Activated CD4-positive, alpha-beta T cell treated with anti-CD3 and anti-CD28 coated beads for 24 hours (primary cell): ENCODE measurements at regions not wholly inside any gene's neighbourhood (a gene's known extent, or its start where the extent isn't known, plus 50 kb on each side); places are given as distances from the start of the nearest gene placed in this dataset.
"Not testable (repeated sequence)": the region's sequence is repeated elsewhere in the genome, so short reads cannot be mapped to it uniquely, and the experiment has no call there.

ENCODE experiments used
- DNase-seq, 2 donors: peaks; one replicate each; pipeline ENCODE4 v3.0.0-alpha.2; 2020; ENCODE audit warnings: low read depth in 2 of 2

DNA sequence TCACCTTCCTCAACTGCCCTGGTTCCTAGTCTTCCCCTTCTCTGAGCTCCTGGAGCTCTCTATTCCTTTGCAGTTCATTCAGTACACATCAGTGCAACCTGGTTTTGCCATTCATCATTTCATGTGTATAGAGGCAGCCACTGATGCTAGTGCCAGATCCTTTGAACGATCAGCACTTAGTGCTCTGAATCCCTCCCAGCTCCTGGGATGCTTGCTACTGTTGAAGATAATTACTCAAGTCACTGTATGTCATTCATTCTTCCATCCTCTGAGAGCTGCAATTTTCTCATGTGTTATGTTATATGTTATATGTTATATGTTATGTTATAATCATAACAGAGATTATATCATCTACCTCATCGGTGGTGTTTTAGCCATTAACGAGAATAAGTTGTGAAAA, 98.5 kb upstream of the UXS1 start:
- no peak for DNase-seq

DNA sequence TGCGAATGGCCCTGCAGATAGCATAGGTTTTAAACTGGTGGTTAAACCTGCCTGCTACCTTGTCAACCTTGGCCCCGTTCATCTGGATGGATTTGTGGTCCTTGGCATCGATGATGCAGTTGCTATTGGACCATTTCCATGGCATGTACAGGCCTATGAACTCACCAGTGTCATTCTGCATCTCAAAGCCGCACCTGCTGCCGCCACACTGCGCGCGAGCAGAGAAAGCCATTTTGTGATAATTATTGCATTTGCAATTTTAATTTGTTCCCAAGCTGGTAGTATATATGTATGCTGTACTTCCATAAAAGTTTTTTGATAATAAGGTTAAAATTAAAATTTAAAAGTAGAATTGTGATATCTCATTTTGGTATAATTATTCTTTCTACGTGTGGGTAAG, 94.8 kb upstream of the UXS1 start:
- DNase-seq = no peak

DNA sequence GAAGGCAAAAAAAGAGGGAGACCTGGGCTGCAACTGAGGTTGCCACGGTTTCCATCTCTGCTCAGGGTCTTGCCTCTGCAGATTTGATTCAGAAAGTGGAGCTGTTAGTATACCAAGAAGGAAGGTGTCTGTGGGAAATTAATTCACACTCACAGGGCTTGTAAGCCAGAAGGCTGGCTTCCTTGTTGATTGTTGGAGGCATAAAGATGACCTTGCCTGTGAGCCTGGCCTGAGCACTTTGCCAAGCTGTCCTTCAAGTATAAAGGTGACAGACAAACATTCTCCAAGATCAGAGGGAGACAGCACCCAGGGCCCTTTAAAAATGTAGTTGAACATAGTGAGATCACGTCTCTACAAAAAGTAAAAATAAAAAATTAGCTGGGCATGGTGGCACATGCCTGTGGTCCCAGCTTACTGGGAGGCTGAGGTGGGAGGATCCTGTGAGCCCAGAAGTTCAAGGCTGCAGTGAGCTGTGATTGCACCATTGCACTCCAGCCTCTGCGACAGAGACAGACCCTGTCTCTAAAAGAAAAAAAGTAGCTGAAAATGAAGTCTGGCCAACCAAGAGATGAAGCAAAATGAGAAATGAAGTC, 91.2 kb upstream of the UXS1 start:
- DNase-seq = no peak

DNA sequence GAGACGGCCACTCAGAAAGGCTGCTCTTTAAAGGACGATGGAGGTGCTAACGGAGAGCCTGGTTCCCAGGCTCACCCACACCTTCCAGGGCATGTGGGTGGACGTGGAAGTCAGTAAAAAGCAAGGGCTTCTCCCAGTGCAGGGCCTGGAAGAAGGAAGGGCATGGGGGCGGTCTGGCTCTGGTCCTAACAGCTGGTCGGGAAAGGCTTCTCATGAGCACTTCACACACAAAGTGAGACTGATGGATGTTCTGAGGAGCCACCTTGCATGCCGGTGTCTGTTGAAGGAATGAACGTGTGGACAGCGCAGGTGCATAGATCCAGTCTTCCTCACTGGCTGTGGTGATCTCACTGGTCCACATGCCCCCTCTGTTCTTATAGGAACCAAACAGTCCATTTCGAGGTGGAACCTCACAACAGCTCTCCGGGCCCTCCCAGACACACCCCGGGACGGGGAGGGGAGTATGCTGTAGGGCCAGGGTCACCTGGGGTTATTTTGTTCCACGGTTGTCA, 90.6 kb upstream of the UXS1 start:
- no peak for DNase-seq

DNA sequence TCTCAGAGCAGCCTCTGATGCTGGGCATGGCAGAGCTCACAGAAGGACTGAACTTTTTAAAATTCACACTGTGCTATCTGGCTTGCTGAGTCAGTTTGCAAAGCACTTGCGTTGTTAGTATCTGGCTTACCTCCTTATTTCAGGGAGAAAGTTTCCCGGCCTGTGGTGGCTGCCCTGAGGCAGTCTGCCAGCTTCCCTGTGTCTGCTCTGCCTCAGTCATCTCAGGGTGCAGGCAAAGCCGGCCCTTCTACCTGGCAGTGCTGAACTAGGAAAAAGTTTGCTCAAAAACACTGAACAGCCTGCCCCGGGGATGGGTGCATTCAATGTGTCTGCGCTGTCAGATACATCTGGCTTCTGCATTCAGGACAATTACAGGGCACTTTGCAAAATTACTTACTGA, 90.2 kb upstream of the UXS1 start:
- no peak for DNase-seq

DNA sequence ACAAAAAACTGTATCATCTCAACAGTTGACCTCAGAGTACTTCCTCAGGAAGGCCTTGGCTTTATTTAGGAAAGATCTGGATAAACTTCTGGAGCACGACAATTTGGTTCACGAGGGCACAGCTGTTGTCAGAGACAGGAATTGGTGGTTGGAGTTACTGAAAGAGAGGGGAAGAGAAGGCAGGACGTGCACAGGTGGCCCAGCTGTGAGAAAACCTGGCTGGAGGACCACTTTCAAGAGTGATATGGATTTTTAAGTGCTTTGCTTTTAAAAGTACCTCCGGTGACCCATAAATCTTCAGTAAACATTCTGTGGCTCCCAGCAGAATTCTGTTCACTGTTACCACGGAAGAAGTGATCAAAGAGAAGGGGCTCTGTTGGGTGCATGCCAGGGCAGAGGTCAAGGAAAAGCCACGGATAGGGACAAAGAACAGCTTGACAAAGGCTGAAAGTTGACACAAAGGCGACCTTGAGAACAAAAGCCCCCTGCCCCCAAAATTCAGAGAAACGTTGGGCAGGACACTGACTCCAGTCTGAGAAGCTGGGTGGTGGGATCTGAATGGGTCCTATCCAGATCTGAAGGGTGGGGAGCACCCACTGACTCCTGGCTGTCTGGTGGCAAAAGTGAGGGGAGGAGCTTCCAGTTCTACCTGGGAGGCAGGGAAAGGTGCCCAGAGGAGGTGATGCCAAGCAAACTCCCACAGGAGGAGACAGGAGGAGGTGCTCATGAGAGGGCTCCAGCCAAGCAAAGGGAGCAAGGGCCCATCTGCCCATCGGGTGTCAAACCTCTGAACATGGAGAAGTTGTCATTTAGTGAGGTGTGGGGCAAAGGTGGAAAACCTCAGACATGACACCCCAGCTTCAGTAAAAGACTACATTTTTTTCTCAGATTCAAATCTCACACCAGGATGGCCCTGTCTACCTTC, 89.4 kb upstream of the UXS1 start:
- not testable (repeated sequence) for DNase-seq

DNA sequence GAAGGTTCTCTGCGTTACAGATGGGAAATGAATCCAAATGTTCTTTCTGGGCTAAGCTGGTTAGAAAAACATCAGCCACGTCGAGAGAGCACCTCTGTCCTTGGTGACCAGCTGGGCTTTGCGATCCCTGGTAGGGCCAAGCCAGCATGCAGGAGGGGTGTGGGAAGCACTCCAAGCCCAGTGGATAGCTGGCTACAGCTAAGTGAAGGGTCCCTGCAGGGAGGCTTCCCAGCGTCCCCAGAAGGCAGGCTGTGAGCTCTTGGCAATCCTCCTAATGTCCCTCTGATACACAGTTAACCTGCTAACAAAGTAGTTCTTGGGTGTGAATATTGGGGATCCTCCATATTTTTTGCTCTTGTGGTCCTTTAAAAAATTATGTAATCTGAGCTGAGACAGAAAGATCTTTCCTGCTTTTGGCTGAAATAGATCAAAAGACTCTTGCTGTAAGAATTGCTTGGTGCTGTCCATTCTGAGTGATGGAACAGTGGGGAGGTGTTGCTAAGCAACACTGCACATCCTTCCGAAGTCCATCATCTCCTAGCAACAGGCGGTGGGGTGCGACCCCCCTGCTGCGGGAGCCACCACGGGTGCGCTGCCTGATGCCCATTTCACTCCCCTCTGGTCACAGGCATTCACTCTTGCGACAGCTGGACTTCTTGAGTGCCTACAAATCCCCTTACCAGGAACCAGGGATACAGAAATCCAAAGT, 88.5 kb upstream of the UXS1 start:
- DNase-seq = no peak

DNA sequence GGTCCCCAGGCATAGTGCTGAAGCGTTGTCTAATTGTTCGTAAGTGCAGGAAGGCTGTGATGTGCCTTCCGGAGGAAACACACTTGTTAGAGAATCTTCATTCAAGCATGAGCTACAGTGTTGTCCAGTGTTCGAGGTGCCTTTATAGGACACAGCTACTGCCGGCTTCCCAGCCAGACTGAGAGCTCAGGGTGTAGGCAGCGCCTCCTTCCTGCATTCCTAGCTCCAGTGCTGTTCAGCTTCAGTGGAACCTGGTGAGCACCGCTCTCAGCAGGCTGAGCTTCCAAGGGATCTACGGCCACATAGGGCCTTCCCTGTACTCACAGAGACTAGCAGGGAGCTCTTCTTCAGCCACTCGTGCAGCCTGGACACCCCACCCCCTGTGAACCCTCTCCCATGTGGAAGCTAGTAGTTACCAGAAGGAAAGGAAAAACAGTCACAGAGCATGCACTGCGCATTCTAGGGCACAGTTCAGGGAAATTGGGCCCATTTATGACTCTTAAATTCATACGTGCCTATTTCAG, 87.9 kb upstream of the UXS1 start:
- DNase-seq = not testable (repeated sequence)

DNA sequence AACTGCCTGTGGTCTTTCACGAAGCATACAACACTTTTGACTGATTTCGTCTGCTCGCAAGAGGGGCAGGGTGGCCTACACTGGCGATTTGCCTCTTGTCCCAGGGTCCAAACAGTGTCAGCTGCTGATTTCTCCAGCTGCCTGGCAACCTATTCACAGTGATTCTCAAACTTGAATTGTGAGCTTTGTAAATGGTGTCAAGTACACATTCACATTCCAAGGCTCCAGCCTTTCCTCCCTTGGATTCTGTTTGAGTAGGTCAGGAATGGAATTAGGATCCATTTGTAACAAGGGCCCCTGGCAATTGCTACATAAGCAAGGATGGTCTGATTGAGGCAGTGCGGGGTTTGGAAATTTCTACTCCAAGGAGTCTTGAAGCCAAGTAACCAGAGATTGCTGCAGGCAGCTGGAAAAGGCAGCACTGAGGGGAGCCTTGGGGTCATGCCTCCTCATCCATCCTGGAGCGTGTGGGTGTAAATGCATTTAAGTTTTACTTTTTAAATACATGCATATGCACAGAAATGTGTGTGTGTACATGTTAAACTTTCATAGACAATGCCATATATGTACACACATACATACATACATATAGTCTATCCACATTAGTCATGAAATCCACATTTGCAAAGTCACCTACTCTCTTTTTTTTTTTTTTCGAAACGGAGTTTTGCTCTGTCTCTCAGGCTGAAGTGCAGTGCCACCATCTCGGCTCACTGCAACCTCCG, 86.8 kb upstream of the UXS1 start:
- no peak for DNase-seq

DNA sequence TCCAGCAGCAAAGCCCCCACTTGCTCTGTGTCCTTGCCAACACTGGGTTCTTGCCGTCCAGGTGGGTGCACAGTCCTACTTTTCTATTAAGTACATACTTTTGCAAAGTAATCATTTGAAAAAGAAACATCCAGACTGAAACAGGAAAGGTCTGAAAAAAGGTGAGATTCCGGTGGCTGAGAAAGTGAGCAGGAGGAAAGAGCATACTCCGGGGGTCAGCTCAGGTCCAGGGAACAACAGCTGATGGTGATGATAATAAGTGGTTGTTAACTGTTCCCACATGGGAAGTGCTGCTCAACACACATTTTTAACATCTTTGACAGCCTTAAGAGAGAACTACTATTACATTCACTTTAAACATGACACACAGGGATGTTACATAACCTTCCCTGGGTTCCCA, 86.1 kb upstream of the UXS1 start:
- no peak for DNase-seq

DNA sequence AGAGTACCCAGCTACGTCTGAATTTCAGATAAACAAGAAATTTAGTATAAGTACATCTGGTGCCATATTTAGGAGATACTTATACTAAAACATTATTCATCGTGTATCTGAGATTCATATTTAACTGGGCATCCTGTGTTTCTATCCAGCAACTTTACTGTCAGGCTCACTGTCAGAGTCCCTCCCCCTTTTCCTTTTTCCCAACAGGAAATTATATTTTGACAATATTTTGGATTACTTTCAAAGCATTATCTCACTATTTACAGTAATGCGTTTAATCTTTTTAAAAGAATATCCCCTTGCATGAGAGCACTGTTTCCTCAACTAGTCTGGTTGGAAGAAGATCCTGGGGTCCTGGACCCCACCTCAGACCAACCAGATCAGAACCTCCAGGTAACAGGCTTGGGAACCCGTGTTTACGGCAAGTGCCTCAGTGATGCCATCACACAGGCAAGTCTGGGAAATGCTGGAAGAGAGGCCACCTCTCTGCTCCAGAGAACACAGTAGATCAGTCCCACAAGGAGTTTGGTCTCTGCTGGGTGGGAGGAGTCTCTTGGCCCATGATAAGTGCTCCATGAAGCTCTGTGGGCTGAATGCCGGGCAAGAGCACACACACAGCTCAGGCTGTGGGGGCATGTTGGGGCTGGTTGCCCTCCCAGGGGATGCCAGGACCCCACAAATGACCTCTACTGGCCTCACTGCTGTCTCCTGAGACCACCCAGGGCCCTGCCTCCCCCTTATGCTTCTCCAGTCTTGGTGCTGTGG, 84.2 kb upstream of the UXS1 start:
- DNase-seq = no peak

DNA sequence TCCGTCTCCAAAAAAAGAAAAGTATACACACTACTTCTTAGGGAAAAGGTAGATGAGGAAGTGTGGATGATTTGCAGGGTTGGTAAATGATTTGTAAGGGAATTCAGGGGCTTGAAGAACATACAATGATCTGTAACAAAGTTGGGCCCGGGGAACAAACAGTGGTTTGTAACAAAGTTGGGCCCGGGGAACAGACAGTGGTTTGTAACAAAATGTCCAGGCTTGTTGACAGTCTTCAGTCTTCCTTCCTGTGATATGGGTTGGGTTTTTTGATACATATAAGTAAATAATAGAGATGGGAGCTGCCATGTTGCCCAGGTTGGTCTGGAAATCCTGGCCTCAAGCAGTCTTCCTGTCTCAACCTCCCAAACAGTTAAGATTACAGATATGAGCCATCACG, 83.3 kb upstream of the UXS1 start:
- DNase-seq = no peak

DNA sequence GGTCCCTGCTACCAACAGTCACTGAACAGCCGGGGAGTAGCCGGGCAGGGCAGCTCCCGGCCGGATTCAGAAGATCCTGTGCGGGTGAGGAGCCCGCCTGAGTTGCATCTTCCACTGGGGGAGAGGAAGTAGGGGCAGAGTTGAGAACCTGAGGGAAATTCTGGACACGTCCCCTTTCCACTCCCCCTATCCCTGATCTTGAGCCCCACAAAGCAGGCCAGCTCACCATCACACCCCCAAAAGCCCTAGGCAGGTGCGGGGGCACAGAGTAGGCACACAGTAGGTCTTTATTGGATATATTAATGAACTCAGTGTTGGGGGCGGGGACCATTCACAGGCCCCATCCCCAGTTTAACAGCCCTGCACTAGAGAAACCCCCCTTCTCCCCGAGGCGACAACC, 81.9 kb upstream of the UXS1 start:
- DNase-seq = no peak

DNA sequence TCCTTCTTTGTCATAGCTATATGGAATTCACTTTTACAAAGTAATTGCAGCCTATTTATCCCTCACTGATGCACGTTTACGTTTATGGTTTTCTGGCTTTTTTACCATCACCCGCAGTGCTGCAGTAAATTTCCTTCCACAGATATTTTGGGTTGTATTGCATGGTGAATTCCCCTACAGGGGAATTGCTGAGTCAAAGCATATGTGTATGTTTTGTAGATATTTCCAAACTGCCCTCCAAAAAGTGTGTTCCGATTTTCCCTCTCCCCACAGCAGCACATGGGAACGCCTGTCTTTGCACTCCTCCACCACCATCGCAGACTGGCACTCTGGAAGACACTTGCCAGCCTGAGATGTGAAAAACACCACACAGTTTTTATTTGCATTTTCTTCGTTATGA, 80.6 kb upstream of the UXS1 start:
- no peak for DNase-seq

DNA sequence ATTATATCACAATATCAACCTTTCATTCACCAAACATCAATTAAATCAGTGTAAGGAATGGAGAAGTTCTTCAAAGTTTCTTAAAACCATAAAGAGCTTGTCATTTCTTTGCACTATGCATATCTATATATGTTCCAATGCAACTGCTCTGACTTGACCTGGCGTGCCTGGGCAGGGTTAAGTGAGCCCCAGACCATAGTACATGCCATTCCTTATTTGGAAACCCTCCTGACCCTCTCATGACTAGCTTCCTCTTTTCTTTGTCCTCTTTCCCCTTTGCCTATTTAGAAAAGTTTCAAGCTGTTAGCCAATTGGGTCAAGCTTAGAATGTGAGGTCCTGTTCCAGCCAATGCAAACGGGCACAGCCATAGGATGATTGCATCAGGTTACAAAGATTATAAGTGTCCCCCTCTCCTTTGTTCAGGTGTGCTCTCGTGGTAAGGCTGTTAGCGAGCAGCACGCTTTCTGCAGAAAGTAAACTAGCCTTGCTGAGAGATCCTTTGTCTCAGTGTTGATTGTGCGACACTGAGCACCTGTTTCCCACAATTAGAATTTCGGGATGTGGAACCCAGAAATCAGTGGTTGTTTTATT, 78.2 kb upstream of the UXS1 start:
- DNase-seq = no peak

DNA sequence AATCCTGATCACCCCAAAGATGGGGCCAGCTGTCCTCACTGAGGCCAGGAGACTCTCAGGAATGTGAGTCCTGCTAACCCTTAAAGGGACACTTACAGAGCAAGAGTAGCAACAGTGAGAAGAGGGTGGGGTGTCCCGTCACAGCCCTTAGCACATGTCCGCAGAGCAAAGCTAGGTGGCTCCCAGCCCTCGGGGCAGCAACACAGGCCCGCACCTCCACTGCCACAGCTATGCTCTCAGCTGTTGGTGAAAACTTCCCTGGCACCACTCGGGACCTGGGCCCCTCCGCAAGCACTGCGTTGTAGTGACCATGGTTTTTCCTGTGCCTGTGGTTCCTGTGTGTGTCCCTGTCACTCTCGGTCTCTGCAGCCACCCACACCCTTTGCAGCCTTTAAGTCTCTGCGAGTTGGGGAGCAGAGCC, 76.4 kb upstream of the UXS1 start:
- DNase-seq = no peak

DNA sequence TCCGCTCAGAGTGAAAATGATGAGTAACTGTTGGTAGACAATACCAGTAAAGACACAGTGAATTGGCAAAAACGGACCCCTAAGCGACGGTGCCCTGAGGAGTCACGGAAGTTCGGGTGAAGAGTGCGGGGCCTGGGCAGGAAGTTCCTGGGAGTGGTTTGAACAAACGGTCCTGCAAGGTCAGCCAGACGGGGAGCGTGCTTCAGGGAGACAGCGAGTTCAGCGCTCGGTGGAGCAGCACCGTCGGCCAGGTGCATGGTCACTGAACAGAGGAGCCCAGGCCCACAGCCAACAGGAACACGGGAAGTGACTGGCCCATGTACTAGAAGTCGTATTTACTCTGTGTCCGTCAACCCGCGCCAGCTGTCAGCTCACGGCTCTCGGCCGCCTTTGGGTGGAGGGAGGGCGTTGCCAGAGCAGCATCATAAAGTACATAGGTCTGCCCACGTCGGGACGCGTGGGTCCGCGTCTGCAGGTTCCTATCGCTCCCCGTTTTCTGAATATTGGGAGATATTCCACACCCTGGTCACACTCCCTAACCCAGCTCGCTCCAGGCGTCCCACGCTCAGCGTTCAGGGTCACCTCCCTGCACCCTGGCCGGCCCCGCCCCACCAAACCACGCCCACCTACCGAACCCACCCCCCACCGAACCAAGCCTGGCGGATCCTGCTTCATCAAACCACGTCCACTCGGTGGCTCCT, 75.6 kb upstream of the UXS1 start:
- peak; percentile 9 to 16 for DNase-seq

DNA sequence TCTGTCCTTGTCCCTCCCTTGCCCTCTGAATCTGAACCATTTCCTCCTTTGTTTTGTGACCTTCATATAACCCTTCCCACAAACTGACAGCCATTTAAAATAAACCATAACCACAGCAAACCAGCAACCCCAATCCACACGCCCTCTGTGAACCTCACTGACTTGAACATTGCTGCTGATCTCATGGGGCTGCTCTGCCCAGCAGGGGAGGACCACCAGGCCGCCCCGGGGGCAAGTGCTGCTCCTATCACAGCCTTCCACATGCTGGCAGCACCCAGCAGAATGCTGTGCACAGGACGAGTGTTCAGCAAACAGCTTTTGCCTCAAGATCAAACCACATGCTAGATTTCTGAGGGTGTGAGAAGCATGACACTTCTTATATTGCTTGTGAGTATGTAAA, 73.9 kb upstream of the UXS1 start:
- DNase-seq = no peak

DNA sequence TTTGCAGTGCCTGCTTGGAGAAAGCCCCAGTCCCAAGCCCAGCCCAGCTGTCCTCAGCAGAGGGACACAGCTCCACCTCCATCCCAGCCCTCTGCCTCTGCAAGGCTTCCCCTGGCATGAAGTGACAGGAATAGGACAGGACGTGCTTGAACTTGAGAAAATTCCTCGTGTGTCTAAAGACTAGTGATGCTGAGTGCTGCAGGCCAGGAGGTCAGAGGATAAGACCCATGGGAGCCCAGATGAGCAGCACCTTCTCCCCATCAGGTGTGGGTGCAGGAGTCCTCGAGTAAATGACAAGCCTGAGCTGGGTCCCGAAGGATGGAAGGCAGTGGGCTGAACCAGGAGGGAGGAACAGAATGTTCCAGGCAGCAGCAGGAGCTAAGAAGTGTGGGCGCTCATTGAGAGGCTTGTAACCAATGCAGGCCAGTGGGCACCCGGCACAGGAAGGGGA, 67.8 kb upstream of the UXS1 start:
- DNase-seq = no peak

DNA sequence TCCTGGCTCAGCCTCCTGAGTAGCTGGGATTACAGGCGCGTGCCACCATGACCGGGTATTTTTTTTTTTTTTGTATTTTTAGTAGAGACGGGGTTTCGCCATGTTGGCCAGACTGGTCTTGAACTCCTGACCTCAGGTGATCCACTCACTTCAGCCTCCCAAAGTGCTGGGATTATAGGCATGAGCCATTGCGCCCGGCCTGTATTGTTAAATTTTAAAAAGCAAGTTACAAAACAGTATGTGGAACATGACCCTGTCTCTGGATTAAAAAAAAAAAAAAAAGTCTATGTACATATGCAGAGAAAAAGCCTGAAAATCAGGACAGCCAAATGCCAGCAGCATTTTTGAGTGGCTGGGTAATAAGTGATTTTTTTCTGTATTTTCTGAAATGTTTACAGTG, 64.8 kb upstream of the UXS1 start:
- not testable (repeated sequence) for DNase-seq
